ENCODE measurements at regions not wholly inside any gene's neighbourhood (a gene's known extent, or its start where the extent isn't known, plus 50 kb on each side); places are given as distances from the start of the nearest gene placed in this dataset.

- no peak for DNase-seq (ENCODE audit: low read depth, low spot score)
- H3K27me3 Mint-ChIP-seq (ENCODE audit: low read depth), result peaks cover 13% of the 10 kb centered on the region
- no peak overlapping the region for H3K4me3 Mint-ChIP-seq
- H3K27ac Mint-ChIP-seq (ENCODE audit: unreplicated experiment), result no peak overlapping the region
- peaks cover 3% of the 10 kb centered on the region for H3K36me3 Mint-ChIP-seq (ENCODE audit: low read depth)
- peaks cover 6% of the 10 kb centered on the region for H3K9me3 Mint-ChIP-seq
- TF ChIP-seq, protein P1, sequence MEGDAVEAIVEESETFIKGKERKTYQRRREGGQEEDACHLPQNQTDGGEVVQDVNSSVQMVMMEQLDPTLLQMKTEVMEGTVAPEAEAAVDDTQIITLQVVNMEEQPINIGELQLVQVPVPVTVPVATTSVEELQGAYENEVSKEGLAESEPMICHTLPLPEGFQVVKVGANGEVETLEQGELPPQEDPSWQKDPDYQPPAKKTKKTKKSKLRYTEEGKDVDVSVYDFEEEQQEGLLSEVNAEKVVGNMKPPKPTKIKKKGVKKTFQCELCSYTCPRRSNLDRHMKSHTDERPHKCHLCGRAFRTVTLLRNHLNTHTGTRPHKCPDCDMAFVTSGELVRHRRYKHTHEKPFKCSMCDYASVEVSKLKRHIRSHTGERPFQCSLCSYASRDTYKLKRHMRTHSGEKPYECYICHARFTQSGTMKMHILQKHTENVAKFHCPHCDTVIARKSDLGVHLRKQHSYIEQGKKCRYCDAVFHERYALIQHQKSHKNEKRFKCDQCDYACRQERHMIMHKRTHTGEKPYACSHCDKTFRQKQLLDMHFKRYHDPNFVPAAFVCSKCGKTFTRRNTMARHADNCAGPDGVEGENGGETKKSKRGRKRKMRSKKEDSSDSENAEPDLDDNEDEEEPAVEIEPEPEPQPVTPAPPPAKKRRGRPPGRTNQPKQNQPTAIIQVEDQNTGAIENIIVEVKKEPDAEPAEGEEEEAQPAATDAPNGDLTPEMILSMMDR (conservative IDR thresholded peaks at IDR 0.05), result no peak
- H3K4me1 Mint-ChIP-seq, result no peaks in the 10 kb centered on the region
Measured at GRCh38 chr6:6845603-6846002, 257.1 kb downstream of the LY86 start.

DNA sequence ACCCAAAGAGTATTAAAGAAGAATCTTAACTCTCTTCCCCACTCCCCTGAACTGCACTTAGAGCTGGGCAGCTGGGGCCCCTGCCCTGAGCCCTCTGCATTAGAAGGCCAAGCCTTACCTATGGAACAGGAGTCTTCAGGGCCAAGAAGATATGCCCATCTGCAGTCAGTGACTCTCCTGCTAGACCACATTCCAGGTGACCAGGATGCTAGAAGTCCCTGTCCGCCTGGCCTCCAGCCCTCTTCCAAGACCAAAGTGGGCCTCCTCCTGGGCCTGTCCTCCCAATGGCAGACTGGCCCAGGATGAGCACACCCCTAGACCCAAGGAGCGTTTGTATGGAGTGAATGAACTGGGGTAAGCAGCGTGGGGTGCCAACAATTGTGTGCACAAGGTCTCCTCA lies 259.1 kb downstream of the LY86 start:
- Mint-ChIP-seq H3K27ac (ENCODE audit: unreplicated experiment) (no peak overlapping the region), H3K4me1 (no peaks in the 10 kb centered on the region), H3K9me3 (peaks cover 6% of the 10 kb centered on the region), H3K4me3 (no peak overlapping the region), H3K27me3 (ENCODE audit: low read depth) (peaks cover 1% of the 10 kb centered on the region), H3K36me3 (ENCODE audit: low read depth) (peaks cover 3% of the 10 kb centered on the region)
- no peak for DNase-seq (ENCODE audit: low read depth, low spot score)
- TF ChIP-seq, protein P1 (conservative IDR thresholded peaks at IDR 0.05), result no peak

- H3K36me3 Mint-ChIP-seq (ENCODE audit: low read depth), result no peaks in the 10 kb centered on the region
- no peak for DNase-seq (ENCODE audit: low read depth, low spot score)
- peaks cover 7% of the 10 kb centered on the region for H3K4me1 Mint-ChIP-seq
- no peaks in the 10 kb centered on the region for H3K9me3 Mint-ChIP-seq
- no peak overlapping the region for H3K4me3 Mint-ChIP-seq
- peaks cover 2% of the 10 kb centered on the region for H3K27me3 Mint-ChIP-seq (ENCODE audit: low read depth)
- TF ChIP-seq, protein P1 (conservative IDR thresholded peaks at IDR 0.05), result no peak
- H3K27ac Mint-ChIP-seq (ENCODE audit: unreplicated experiment), result no peak overlapping the region
Measured at GRCh38 chr6:6851059-6851948, 256.5 kb upstream of the RREB1 start.

- peaks cover 5% of the 10 kb centered on the region for H3K27me3 Mint-ChIP-seq (ENCODE audit: low read depth)
- H3K27ac Mint-ChIP-seq (ENCODE audit: unreplicated experiment), result no peak overlapping the region
- DNase-seq (ENCODE audit: low read depth, low spot score), result no peak
- peaks cover 13% of the 10 kb centered on the region for H3K4me1 Mint-ChIP-seq
- TF ChIP-seq, protein P1 (conservative IDR thresholded peaks at IDR 0.05), result no peak
- no peak overlapping the region for H3K4me3 Mint-ChIP-seq
- H3K9me3 Mint-ChIP-seq, result no peaks in the 10 kb centered on the region
- H3K36me3 Mint-ChIP-seq (ENCODE audit: low read depth), result no peaks in the 10 kb centered on the region
Measured at GRCh38 chr6:6851949-6852261, 255.9 kb upstream of the RREB1 start.

DNA sequence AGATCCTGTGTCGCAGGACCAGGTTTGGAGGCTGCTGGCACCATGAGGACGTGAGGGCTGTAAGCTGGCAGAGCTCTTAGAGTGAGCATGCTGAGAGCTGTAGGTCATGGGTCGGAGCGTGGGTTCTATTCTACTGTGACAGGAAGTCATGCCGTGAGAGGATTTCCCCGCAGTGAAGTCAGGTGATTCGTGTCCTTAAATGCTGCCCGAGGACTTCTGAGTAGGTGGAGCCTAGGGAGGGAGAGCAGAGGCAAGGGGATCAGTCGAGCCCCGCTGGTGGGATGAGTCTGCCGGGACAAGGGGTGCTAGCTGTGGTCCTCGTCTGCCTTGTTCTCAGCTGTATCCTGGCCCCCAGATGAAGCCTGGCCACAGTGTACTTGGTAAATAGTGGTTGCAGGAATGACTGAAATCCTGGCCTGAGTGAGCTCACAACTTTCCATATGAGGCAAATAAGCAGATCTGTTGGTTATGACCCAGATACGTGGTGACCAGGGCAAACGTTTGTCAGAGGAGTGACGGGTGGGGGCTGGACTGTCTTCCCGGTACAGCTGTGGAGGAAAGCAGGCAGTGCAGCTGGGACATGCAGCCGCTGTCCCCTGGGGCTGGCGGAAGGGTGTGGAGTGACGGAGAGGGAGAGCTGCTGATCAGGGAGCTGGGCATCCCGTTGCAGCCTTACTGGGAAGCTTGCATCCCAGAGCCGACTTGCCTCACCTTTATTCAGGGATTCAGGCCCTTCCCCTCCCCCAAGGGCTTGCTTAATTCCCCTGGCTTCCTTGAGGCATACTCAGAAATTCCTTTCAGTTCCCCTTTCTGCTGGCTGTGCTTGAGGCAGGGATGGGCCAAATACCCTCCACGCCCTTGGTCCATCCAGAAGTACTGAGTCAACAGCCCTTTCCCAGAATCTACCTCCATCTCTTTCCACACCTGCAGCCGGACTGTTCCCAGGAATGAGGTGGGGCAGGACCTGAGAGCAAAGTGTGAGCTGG lies 250.9 kb upstream of the RREB1 start:
- Mint-ChIP-seq H3K9me3 (no peaks in the 10 kb centered on the region), H3K36me3 (ENCODE audit: low read depth) (no peaks in the 10 kb centered on the region), H3K27me3 (ENCODE audit: low read depth) (peaks cover 6% of the 10 kb centered on the region), H3K4me3 (no peak overlapping the region), H3K27ac (ENCODE audit: unreplicated experiment) (peak overlapping the region; percentile 76), H3K4me1 (peaks cover 14% of the 10 kb centered on the region)
- no peak for DNase-seq (ENCODE audit: low read depth, low spot score)
- TF ChIP-seq, protein P1 (conservative IDR thresholded peaks at IDR 0.05), result no peak
